ENCODE measurements at regions not wholly inside any gene's neighbourhood (a gene's known extent, or its start where the extent isn't known, plus 50 kb on each side); places are given as distances from the start of the nearest gene placed in this dataset.

DNA sequence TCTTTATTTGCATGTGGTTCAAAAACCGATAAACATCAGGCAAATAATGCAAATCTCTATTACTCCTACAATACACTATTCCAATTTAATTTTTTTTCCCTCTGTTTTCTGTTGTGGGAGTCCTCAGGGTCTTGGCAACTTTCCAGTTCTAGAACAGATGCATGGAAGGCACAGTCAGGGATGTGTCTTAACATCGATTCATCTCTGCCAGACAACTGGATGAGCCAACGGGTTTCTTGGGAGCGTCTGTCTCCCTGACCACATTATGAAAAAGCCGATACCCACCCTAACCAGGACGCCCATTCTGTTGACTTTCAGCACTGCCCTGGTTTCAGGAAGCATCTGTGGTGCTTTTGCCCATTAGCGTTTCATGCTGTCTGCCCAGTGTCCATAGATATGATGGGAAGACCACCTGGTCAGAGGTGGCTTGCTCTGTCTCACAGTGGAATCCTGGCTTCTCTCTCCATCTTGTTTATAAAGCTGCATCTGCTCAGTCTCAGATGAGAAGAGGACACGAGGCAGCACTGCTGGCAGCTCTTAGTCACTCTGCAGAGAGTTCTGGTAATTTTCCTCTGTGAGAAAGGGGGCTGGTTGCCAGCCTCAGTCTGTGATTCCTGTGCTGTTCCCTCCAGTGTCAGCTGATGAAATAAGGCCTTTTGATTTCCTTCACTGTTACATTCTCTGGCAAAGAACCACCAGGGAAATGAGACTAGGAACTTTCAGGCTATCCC is 57.9 kb upstream of the KCNE4 start:
- Histone ChIP-seq H3K9me3 (no peaks in the 10 kb centered on the region), H3K4me3 (peak overlapping the region; percentile 19 to 40), H3K36me3 (no peaks in the 10 kb centered on the region), H3K27ac (peak overlapping the region; percentile 77 to 96), H3K27me3 (no peaks in the 10 kb centered on the region), H3K4me1 (peaks cover 9 to 16% of the 10 kb centered on the region in 2 donors)
- TF ChIP-seq, protein P1, sequence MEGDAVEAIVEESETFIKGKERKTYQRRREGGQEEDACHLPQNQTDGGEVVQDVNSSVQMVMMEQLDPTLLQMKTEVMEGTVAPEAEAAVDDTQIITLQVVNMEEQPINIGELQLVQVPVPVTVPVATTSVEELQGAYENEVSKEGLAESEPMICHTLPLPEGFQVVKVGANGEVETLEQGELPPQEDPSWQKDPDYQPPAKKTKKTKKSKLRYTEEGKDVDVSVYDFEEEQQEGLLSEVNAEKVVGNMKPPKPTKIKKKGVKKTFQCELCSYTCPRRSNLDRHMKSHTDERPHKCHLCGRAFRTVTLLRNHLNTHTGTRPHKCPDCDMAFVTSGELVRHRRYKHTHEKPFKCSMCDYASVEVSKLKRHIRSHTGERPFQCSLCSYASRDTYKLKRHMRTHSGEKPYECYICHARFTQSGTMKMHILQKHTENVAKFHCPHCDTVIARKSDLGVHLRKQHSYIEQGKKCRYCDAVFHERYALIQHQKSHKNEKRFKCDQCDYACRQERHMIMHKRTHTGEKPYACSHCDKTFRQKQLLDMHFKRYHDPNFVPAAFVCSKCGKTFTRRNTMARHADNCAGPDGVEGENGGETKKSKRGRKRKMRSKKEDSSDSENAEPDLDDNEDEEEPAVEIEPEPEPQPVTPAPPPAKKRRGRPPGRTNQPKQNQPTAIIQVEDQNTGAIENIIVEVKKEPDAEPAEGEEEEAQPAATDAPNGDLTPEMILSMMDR (IDR thresholded peaks at IDR 0.05) = no peak
- intact Hi-C loops (cut with DNase I) = loop anchor here (2.0 to 10.0 kb wide), 4 partner anchors 59 to 823 kb away; partner anchors contain the start of gene KCNE4
- peak; percentile 69 to 94 for DNase-seq (ENCODE audit: low spot score in 2 of 2)

DNA sequence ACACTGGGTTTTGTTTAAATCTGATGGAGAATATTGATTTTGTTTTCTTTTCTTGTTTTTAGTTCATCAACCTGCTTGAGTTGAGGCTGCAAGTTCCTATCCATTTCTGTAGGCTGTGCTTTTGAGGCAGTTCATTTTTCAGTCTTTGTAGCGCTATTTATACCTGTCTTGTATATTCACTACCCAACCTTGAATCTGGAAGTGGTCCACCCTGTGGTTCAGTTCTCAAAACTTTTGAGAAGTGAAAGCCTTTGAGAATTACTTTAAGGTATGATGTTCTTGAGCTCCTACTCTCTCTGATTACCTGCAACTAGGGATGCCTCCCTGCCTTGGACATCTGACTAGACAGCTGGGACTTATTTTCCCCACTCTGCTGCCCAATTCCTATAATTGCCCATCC is 53.5 kb upstream of the KCNE4 start:
- intact Hi-C loops (cut with DNase I) = loop anchor here (10.0 kb wide), 1 partner anchor 726 kb away; no protein-coding TSS in a partner anchor
- Histone ChIP-seq H3K36me3 (no peaks in the 10 kb centered on the region), H3K27ac (no peak overlapping the region), H3K4me3 (no peak overlapping the region), H3K9me3 (no peaks in the 10 kb centered on the region), H3K27me3 (no peaks in the 10 kb centered on the region), H3K4me1 (peaks cover 6 to 16% of the 10 kb centered on the region in 2 donors)
- TF ChIP-seq, protein P1 (IDR thresholded peaks at IDR 0.05) = no peak
- no peak for DNase-seq (ENCODE audit: low spot score in 2 of 2)

DNA sequence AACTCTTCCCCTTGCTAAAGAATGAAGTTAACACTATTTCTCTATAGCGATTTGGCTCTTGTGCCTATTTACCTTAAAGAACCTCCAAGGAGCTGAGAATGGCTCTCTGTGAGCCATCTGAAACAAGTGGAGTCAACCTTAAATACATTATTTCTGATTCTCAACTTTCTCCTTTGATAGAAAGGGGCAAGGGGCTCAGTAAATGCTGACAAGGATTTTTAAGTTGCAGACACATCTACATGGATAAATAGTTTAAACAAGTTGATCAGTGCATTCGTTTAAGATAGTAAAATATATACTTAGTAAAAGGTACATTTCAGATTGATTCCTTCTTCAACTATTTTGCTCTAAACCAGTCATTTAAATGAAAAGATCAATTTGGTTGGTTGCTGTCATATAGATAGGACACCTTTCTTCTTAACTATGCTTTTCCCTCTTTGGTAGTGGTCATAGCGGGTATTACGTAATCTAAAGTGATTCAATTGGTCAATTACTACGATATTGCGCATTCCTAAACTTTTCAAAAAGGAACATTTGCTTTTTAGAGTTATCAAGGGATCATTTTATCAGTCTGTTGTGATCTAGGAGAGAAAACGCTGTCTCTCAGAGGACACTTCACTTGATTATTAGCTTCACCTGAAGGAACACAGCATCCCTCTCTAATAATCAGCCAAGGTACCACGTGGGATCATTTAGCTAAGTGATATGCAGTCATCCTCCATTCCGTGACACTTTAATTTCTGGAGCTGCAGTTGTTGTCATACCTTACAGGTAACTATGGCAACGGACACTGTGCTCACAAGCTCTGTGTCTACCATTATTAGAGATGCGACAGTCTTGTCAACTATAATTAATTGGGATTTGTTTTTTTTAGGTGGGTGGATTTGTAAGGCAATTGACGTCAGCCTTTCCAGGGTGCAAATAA is 50.9 kb upstream of the KCNE4 start:
- TF ChIP-seq, protein P1 (IDR thresholded peaks at IDR 0.05) = no peak
- Histone ChIP-seq H3K36me3 (no peaks in the 10 kb centered on the region), H3K9me3 (no peaks in the 10 kb centered on the region), H3K4me3 (no peak overlapping the region), H3K27ac (no peak overlapping the region), H3K27me3 (no peaks in the 10 kb centered on the region), H3K4me1 (no peaks in the 10 kb centered on the region)
- no peak for DNase-seq (ENCODE audit: low spot score in 2 of 2)
- intact Hi-C loops (cut with DNase I) = no loop called here

DNA sequence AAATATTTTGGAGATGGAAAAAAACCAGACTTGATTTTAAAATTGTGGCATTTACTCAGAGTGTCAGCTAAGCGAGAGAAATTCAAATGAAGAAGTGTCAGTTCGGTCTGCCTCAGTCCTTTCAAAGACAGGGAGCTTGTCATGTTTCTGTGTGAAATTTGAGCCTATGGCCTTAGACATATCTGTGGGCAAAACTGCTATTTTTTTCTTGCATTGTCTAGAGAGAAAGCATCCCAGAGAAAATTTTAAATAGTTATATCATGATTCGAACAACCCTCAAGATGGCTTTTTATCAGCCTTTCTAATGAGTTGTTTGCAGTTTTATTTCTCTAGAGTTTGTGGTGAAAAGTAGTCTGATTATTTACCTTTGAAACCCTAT is 50.2 kb upstream of the KCNE4 start:
- DNase-seq (ENCODE audit: low spot score in 2 of 2) = no peak
- H3K36me3 ChIP-seq = no peaks in the 10 kb centered on the region
- TF ChIP-seq, protein P1 (IDR thresholded peaks at IDR 0.05) = no peak
- no peaks in the 10 kb centered on the region for H3K27me3 ChIP-seq
- H3K4me3 ChIP-seq = no peak overlapping the region
- intact Hi-C loops (cut with DNase I) = no loop called here
- H3K27ac ChIP-seq = no peak overlapping the region
- no peaks in the 10 kb centered on the region for H3K4me1 ChIP-seq
- no peaks in the 10 kb centered on the region for H3K9me3 ChIP-seq

Measured in ascending aorta (tissue), 2 donors.